ENCODE measurements at regions not wholly inside any gene's neighbourhood (a gene's known extent, or its start where the extent isn't known, plus 50 kb on each side); places are given as distances from the start of the nearest gene placed in this dataset.

DNA sequence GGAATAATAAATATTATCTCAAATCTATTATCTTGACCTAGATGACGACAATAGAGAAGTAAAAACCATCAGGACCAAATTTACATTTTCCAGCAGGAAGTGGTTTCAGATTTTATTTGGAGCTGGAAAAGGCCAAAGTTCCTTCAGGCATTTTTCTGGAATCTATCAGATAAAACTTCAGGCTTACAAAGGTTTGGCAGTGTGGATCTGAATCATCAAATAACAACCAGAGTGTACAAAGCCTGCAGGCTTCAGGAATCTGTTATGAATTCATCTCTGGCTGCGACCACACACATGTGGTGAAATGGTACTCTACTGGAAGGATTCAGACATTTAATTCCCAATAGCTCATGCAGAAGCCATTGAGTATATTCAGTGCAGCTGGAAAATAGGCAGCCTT lies 726.4 kb upstream of the GRAMD2B start:
- TF ChIP-seq POLR2A (IDR thresholded peaks at IDR 0.05; ENCODE audit: low read length), result no peak
- TF ChIP-seq, protein P1, sequence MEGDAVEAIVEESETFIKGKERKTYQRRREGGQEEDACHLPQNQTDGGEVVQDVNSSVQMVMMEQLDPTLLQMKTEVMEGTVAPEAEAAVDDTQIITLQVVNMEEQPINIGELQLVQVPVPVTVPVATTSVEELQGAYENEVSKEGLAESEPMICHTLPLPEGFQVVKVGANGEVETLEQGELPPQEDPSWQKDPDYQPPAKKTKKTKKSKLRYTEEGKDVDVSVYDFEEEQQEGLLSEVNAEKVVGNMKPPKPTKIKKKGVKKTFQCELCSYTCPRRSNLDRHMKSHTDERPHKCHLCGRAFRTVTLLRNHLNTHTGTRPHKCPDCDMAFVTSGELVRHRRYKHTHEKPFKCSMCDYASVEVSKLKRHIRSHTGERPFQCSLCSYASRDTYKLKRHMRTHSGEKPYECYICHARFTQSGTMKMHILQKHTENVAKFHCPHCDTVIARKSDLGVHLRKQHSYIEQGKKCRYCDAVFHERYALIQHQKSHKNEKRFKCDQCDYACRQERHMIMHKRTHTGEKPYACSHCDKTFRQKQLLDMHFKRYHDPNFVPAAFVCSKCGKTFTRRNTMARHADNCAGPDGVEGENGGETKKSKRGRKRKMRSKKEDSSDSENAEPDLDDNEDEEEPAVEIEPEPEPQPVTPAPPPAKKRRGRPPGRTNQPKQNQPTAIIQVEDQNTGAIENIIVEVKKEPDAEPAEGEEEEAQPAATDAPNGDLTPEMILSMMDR (IDR thresholded peaks at IDR 0.05), result no peak
- TF ChIP-seq, protein P2, sequence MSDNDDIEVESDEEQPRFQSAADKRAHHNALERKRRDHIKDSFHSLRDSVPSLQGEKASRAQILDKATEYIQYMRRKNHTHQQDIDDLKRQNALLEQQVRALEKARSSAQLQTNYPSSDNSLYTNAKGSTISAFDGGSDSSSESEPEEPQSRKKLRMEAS (IDR thresholded peaks at IDR 0.05), result no peak
- no peak for TF ChIP-seq HOXA7 (CRISPR knock-in tag; IDR thresholded peaks at IDR 0.05)
